Astrocyte (in vitro differentiated cells and primary cell): ENCODE measurements at regions not wholly inside any gene's neighbourhood (a gene's known extent, or its start where the extent isn't known, plus 50 kb on each side); places are given as distances from the start of the nearest gene placed in this dataset.

ENCODE experiments used
- EZH2 ChIP-seq: IDR thresholded peaks from 2 replicates; pipeline ENCODE4 v1.6.1; 2012; ENCODE audit warnings: mild to moderate bottlenecking, low read length, inconsistent platforms; ENCODE audit not compliant: insufficient read depth
- TF ChIP-seq, protein P1 (sequence below): IDR thresholded peaks from 2 replicates; pipeline ENCODE4 v1.5.1; 2011; ENCODE audit warnings: low read depth, mild to moderate bottlenecking, inconsistent platforms, low read length, moderate library complexity; ENCODE audit not compliant: insufficient read depth

DNA sequence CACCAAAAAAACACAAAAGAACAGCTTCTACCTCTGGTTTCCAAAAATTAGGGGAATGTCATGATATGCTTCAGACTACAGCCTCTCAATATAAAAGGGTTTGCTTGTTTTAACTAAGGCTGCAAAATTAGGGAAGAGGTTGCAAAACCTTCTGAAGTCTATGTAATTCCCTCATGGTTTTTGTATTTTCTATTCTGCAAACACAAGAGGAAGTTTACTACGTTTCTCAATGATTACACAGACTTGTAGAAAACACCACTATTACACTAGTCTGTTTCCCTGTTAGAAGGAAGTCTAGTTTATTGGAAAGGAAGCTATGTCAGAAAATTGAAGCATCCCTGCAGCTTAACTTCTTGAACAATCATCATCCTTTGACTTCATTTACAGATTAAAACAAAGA lies 229.7 kb upstream of the FMN2 start:
- TF ChIP-seq EZH2 = no peak
- TF ChIP-seq, protein P1, sequence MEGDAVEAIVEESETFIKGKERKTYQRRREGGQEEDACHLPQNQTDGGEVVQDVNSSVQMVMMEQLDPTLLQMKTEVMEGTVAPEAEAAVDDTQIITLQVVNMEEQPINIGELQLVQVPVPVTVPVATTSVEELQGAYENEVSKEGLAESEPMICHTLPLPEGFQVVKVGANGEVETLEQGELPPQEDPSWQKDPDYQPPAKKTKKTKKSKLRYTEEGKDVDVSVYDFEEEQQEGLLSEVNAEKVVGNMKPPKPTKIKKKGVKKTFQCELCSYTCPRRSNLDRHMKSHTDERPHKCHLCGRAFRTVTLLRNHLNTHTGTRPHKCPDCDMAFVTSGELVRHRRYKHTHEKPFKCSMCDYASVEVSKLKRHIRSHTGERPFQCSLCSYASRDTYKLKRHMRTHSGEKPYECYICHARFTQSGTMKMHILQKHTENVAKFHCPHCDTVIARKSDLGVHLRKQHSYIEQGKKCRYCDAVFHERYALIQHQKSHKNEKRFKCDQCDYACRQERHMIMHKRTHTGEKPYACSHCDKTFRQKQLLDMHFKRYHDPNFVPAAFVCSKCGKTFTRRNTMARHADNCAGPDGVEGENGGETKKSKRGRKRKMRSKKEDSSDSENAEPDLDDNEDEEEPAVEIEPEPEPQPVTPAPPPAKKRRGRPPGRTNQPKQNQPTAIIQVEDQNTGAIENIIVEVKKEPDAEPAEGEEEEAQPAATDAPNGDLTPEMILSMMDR = no peak
